GM10266 (cell line): ENCODE measurements at regions not wholly inside any gene's neighbourhood (a gene's known extent, or its start where the extent isn't known, plus 50 kb on each side); places are given as distances from the start of the nearest gene placed in this dataset.
"Not testable (repeated sequence)": the region's sequence is repeated elsewhere in the genome, so short reads cannot be mapped to it uniquely, and the experiment has no call there.

ENCODE experiments used
- DNase-seq: peaks from one replicate; pipeline ENCODE4 v3.0.0; 2012; ENCODE audit errors: extremely low spot score
- CTCF ChIP-seq: IDR thresholded peaks from 2 replicates; pipeline ENCODE4 v1.5.1; 2012; ENCODE audit warnings: mild to moderate bottlenecking, low read depth; ENCODE audit not compliant: control insufficient read depth, insufficient read depth; ENCODE audit errors: missing control alignments

- no peak for TF ChIP-seq CTCF
- DNase-seq: no peak
These were observed 580.9 kb downstream of the SOX5 start for GRCh38 chr12:23368590-23368989.

- DNase-seq: no peak
- TF ChIP-seq CTCF: no peak
These were observed 573.8 kb downstream of the SOX5 start for GRCh38 chr12:23375621-23376020.

- no peak for DNase-seq
- TF ChIP-seq CTCF: no peak
These were observed 573.2 kb downstream of the SOX5 start for GRCh38 chr12:23376238-23376637.

GRCh38 chr12:23380419-23381100 is 568.9 kb downstream of the SOX5 start:
- no peak for TF ChIP-seq CTCF
- no peak for DNase-seq

GRCh38 chr12:23388898-23389297 is 560.6 kb downstream of the SOX5 start:
- not testable (repeated sequence) for DNase-seq

GRCh38 chr12:23389315-23389714 is 560.2 kb downstream of the SOX5 start:
- not testable (repeated sequence) for DNase-seq

GRCh38 chr12:23399402-23399933 is 550.0 kb downstream of the SOX5 start:
- TF ChIP-seq CTCF: no peak
- no peak for DNase-seq

GRCh38 chr12:23415180-23415579 is 534.3 kb downstream of the SOX5 start:
- TF ChIP-seq CTCF: no peak
- DNase-seq: no peak
